A549 (cell line): ENCODE measurements at regions not wholly inside any gene's neighbourhood (a gene's known extent, or its start where the extent isn't known, plus 50 kb on each side); places are given as distances from the start of the nearest gene placed in this dataset.

ENCODE experiments used
- CTCF ChIP-seq: fragments of >200 bp; sonication (Bioruptor Twin); formaldehyde crosslinking; IDR thresholded peaks from 3 replicates; pipeline ENCODE4 v1.5.1; 2016
- ELK1 ChIP-seq: fragments of 150-350 bp; IDR thresholded peaks from 2 replicates; pipeline ENCODE4 v1.6.1; 2014; ENCODE audit warnings: low read depth, mild to moderate bottlenecking, low read length
- FOSB ChIP-seq: fragments of 250-450 bp; sonication (Bioruptor Pico); IDR thresholded peaks from 2 replicates; pipeline ENCODE4 v1.5.0; 2020; ENCODE audit warnings: mild to moderate bottlenecking, moderate library complexity
- HOXB5 ChIP-seq: fragments of 250-450 bp; sonication (Bioruptor Pico); IDR thresholded peaks from 2 replicates; pipeline ENCODE4 v1.5.0; 2020; ENCODE audit warnings: mild to moderate bottlenecking, moderate library complexity
- JUNB ChIP-seq: fragments of >200 bp; sonication (Bioruptor Twin); formaldehyde crosslinking; IDR thresholded peaks from 2 replicates; pipeline ENCODE4 v1.6.1; 2016
- NFE2L2 ChIP-seq: fragments of 150-350 bp; conservative IDR thresholded peaks from 2 replicates; pipeline ENCODE4 v1.6.1; 2014; ENCODE audit warnings: low read length
- POLR2A ChIP-seq: IDR thresholded peaks from 2 replicates; pipeline ENCODE4 v1.6.1; 2012; ENCODE audit warnings: mild to moderate bottlenecking, low read length
- ZSCAN20 ChIP-seq: fragments of 250-450 bp; sonication (Bioruptor Pico); IDR thresholded peaks from 2 replicates; pipeline ENCODE4 v1.8.0; 2022; ENCODE audit warnings: mild to moderate bottlenecking, moderate library complexity

GRCh38 chr5:2120361-2120760 is 237.6 kb upstream of the IRX4 start:
- no peak for TF ChIP-seq FOSB (CRISPR knock-in tag)
- TF ChIP-seq JUNB: no peak
- TF ChIP-seq POLR2A: no peak
- TF ChIP-seq CTCF: no peak
- no peak for TF ChIP-seq HOXB5
- TF ChIP-seq ELK1: no peak
- no peak for TF ChIP-seq NFE2L2
- TF ChIP-seq ZSCAN20: no peak
